ENCODE measurements at regions not wholly inside any gene's neighbourhood (a gene's known extent, or its start where the extent isn't known, plus 50 kb on each side); places are given as distances from the start of the nearest gene placed in this dataset.

GRCh38 chr2:217687771-217688170, 315.0 kb downstream of the TNS1 start:
- no peak for DNase-seq

DNA sequence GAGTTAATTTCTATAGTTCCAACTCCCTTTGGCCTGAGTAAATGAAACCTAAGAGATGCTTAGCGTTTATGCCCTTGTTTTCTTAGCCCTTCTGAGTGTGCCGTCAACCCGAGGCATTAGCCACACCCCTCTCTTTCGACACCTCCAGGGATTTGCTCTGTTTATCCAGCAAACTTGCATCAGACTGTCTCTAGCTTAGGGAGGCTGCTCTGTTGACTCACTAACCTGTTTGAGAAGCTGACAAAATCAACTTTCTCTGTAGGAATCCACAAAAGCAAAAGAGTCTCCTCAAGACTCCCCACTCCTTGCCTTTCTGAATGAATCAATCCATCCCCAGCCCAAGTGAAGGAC, 317.6 kb downstream of the TNS1 start:
- DNase-seq: no peak

GRCh38 chr2:217684431-217685254, 318.2 kb downstream of the TNS1 start:
- no peak for DNase-seq

DNA sequence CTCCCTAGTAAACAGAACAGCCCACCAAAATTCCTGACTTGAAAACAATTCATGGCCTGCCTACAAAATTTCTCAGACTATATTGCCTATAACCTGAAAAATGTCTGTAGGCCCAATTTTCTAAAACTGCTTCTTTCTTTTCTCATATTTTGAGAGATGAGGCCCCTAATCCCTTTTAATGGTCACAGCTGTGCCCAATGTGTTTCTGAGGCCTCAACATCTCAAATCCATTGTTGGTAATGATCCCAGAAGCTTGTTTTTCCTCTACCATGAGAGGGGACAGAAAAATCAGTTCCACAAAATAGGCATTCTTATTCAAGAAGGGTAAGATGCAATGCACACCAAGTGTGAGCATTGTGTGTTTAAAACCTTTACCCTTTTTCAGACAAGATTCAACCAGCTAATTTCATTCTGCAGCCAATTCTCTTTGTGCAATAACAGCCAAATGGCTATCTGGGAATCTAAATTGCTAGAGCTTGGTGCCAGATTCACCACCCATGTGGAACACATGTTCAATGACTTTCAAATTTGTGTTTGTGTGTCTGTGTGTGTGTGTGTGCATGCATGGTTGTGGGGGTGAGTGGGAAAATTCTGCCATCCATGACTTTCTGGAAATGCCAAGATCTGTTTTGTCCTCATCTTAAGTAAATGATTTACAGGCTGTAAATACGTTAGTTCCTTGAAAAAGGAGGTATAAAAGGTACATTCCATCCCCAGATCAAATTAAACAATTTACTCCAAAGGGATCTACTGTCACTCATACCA, 319.5 kb downstream of the TNS1 start:
- no peak for DNase-seq

- DNase-seq: no peak
These were observed 321.0 kb downstream of the TNS1 start for GRCh38 chr2:217681791-217682190.

DNA sequence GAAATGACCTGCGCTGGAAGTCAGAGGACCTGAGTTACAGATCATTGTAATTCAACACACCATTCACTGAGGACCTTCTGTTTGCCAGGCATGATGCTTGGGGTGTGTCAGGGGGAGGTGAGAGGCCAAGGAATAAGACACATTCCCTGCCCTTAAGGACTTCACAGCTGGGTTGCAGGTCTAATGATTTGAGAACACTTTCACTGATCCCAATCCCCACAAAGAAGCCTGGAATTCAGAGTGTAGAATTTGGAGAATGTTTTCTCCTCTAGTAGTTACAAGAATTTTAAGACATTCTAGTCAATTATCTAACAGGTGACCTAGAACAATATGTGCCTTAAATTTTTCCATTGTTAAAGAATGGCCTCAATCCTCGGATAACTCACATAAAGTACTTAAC, 322.4 kb downstream of the TNS1 start:
- DNase-seq: no peak

- no peak for DNase-seq
These were observed 329.2 kb downstream of the TNS1 start for GRCh38 chr2:217673627-217674026.

GRCh38 chr2:217672472-217672871, 330.3 kb downstream of the TNS1 start:
- DNase-seq: no peak

- no peak for DNase-seq
These were observed 330.9 kb downstream of the TNS1 start for GRCh38 chr2:217671871-217672270.

GRCh38 chr2:217671075-217671474, 331.7 kb downstream of the TNS1 start:
- no peak for DNase-seq

DNA sequence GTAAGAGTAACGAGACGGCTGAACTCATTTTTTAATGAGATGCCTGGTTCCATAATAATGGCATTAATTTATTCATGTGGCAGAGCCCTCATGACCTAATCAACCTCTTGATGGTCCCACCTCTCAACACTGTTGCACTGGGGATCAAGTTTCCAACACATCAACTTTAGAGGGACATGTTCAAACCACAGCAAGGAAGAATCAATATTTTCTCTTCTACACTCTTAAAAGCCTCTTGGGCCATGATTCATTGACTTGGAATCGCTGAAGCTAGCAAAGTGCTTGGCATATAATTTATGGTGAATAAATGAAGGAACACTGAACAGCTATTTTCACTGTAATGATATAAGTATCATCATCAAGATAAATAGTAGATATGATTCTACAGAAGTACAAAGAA, 333.0 kb downstream of the TNS1 start:
- DNase-seq: no peak

- DNase-seq: no peak
These were observed 335.3 kb downstream of the TNS1 start for GRCh38 chr2:217667512-217667911.

DNA sequence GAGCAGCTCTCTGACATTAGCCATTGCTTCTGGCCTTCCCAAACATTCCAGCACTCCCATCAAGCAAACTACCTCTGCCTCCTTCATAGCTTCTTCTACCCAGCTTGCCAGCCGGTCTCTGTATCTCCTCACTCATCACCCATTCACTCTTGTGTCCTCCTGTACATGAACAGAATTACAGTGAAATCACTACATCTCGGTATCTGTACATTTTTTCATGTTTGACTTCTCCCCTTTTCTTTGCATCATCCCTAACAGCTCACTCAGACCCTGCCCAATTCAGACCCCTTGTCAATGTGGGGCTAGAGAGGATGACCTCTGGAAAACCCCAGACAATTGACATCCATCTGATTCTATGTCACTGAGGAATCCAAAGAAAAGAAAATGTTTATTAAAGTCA, 335.8 kb downstream of the TNS1 start:
- DNase-seq: no peak

GRCh38 chr2:217666338-217666737, 336.5 kb downstream of the TNS1 start:
- DNase-seq: no peak

DNA sequence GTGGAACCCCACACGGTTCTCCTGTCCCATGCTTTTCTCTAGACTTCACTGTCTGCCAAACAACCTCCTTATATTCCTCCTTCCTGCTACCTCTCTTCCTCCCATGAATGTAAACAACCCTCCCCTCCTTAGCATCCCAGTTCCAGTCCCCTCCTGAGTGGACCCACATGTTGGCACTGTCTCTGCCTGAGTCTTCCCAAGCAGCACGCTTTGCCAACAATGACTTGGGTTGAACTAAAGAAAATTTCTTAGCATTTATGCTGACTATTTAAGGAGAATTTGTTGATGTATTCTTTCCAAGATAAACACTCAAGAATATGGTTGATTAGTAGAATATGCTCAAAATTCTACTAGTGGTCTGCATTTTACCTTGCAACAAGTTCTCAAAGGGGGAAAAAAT, 338.0 kb downstream of the TNS1 start:
- no peak for DNase-seq

DNA sequence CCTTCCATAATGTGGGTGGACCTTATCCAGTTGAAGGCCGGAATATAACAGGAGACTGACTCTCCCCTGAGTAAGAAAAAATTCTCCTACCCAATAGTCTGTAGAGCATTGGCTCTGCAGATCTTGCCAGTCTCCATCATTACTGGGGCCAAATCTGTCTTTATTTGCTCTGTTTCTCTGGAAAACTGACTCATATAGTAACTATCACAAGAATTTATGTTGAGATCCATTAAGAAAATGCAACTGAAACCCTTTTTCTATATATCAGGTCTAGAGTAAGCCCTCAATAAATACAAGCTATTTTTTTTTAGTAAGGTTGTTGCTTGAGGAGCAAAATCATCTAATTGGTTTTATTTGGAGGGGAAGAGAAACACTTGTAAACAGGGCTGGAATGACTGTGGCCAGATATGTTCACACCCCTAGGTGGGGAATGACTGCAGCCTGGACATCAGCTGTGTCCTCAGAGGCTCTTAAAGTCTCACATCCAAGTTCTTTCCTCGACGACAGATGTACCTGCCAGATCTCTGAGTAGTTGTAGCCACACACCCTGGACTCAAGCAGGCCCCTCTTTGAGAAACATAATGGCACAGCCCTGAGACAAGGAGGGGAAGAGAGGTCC, 339.7 kb downstream of the TNS1 start:
- DNase-seq: no peak

- DNase-seq: no peak
These were observed 341.4 kb downstream of the TNS1 start for GRCh38 chr2:217661378-217661777.

DNA sequence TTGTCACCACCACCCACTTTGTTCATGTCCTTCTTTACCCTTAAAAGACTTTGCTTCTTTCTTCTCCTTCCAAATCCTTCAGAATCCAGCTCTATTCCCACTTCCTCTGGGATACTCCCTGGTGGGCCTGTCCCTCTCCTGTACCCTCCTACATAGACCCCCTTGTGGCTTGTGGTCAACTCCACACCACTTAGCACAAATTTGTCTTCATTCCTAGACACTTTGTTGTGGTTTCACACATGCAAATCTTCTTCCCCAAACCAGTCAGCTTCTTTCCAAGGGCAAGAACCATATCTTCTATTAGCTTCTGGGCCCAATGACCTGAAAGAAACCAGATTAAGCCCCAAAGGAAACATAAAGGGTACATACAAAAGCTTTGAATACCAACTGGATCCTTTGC, 342.4 kb downstream of the TNS1 start:
- no peak for DNase-seq

DNA sequence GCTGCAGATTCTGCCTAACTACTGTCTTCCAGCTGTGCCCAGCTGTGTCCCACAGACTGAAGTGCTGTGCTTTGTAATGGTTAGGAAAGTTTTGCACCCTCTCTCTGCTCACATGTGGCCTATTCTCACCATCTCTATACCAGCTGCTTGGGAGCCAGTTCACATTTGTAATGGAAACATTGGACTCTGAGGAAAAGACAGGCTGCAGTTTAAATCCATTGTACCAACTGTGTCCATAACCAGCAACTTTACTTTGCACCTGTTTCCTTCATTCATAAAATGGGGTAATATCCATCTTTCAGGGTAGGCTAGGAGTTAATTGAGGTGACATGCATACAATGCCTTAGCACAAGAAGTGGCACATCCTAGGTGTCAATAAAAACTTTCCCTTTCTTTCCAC, 344.0 kb downstream of the TNS1 start:
- no peak for DNase-seq

DNA sequence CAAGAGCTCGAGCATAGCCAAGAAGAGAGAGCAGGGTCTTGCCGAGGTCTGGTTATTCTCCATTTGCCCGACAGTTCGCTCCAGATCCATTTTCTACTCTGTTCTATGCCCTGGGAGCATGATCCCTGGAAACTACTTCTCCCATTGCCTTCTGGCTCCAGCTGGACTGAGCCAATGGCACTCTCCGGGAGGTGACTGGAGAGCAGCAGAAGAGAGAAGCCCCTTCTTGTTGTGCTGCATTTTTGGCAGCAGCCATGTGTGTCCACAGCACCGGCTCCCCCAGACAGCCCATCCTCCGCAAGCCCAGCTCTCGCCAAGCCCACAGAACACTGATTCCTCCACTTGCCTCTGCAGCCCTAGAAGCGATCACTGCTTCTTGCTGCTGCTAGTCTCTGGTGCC, 345.5 kb downstream of the TNS1 start:
- no peak for DNase-seq

GRCh38 chr2:217656316-217656715, 346.5 kb downstream of the TNS1 start:
- no peak for DNase-seq

- no peak for DNase-seq
These were observed 347.1 kb downstream of the TNS1 start for GRCh38 chr2:217655651-217656050.

DNA sequence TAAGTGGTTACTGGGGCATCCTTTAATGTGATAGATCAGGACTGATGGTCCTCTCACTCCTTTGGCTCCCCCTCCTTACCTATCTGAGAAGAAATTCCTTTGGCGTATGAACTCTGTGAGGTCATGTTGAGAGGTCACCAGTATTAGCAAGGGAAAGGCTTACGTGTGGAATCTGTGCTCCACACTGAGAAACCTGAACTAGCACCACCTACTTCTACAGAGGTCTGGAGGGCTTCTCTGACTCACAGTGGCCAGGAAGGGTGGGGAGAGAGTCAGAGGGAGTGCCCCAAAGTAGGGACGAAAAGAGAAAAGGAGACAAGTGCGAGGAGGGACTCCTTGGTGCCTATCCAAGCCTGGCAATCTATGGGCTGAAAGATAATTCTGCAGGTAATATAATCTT, 348.6 kb downstream of the TNS1 start:
- no peak for DNase-seq

Data from SHP77 treated with DMSO at 0.1 percent for 48 hours (cell line).